Pancreas (tissue), 10 donors: ENCODE measurements at regions not wholly inside any gene's neighbourhood (a gene's known extent, or its start where the extent isn't known, plus 50 kb on each side); places are given as distances from the start of the nearest gene placed in this dataset.
"Not testable (repeated sequence)": the region's sequence is repeated elsewhere in the genome, so short reads cannot be mapped to it uniquely, and the experiment has no call there.

Experiments used
- ATAC-seq, 4 donors: fragments of 200-7000 bp; cut with Tn5 transposase; one replicate each; pipeline versions ENCODE4 v1.8.0 to v1.9.1; 2020; ENCODE audit warnings: mild to moderate bottlenecking in 4 of 4, moderate library complexity in 4 of 4
- DNase-seq, 6 donors: peaks; one replicate each; pipeline ENCODE4 v3.0.0-alpha.2; 2020
- FAIRE-seq: peaks from 2 replicates; lab custom pipeline; 2012; peaks lifted over from hg19 to GRCh38; lab: Jason Lieb, UNC
- H3K27ac ChIP-seq, 4 donors: fragments of 200-600 bp; sonication (generic); 1 replicate in 3 of 4; 2 replicates in 1 of 4; pipeline versions ENCODE4 v1.5.0 to v1.8.0; 2020
- H3K27me3 ChIP-seq, 4 donors: fragments of 200-600 bp; one replicate each; pipeline ENCODE4 v1.8.0; 2021
- H3K36me3 ChIP-seq, 3 donors: fragments of 200-600 bp; sonication (generic) in 1 of 3; one replicate each; pipeline versions ENCODE4 v1.5.0 to v1.8.0; 2020 to 2021
- H3K4me1 ChIP-seq, 3 donors: fragments of 200-600 bp; one replicate each; pipeline ENCODE4 v1.8.0; 2021
- H3K4me3 ChIP-seq, 4 donors: fragments of 200-600 bp; sonication (generic) in 2 of 4; one replicate each; pipeline versions ENCODE4 v1.5.0 to v1.8.0; 2020 to 2021
- H3K9me3 ChIP-seq, 4 donors: fragments of 200-600 bp; one replicate each; pipeline ENCODE4 v1.8.0; 2021
- WGBS, 2 donors: extraction: QIAGEN DNeasy Blood & Tissue Kit; methylation state at CpG; one replicate each; pipeline ENCODE4 v1.1.7; 2013; 5-methylcytosine and 5-hydroxymethylcytosine counted together
- intact Hi-C, 3 donors: fragments of 100-400 bp; cut with DNase I; formaldehyde crosslinking; loops; one replicate each; pipeline versions ENCODE4 v1.11.1 to v1.14.2; 2022
- TF ChIP-seq, protein P1 (sequence below), 4 donors: fragments of 200-600 bp; sonication (generic) in 3 of 4; IDR thresholded peaks; one replicate each; pipeline versions ENCODE4 v1.5.0 to v1.8.0; 2021; ENCODE audit warnings: antibody characterized with exemption in 4 of 4
- donor health status: healthy with polysubstance abuse.
- donor health status: DM: no; HTN: no; CAD: no; lungs with moderate emphysema.
- donor health status: DM: no; HTN: no; CAD: no.
- donor health status: control.
- donor health status: control.
- donor health status: Bipolar disorder and iron deficiency.
- donor health status: DM: yes; HTN: yes; CAD: no.
- donor health status: DM: no; HTN: no; CAD: no.
- donor health status: DM: no; HTN: no; CAD: no.
- donor health status: DM: yes; HTN: yes; CAD: no.

DNA sequence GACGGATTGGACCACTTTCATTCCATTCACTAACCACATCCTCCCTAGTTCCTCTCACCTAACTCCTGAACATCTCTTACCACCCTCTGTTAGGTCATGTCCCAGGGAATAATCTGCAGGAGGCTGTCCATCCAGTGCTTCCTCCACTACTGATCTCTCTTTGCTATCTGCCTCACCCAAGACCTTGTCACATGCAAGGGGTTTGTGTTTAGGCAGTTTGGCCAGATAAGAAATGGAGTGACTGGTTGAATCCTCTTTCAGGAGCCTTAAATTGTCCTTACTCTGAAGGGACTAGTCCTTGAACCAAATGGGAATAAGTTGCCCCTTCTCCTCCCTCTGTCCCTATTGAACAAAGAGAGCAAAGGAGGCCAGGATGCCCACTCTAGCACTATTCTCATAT, 249.2 kb upstream of the BTG1 start:
- Histone ChIP-seq H3K4me3 (no peak overlapping the region), H3K4me1 (no peaks in the 10 kb centered on the region), H3K27ac (no peak overlapping the region), H3K27me3 (no peaks in the 10 kb centered on the region), H3K36me3 (no peaks in the 10 kb centered on the region), H3K9me3 (no peaks in the 10 kb centered on the region)
- intact Hi-C loops = no loop called here
- 96 to 100% methylated on average over 1 of the region's 1 CpG for WGBS, 2 donors
- FAIRE-seq (no peak), DNase-seq (no peak), ATAC-seq (no peak)
- TF ChIP-seq, protein P1, sequence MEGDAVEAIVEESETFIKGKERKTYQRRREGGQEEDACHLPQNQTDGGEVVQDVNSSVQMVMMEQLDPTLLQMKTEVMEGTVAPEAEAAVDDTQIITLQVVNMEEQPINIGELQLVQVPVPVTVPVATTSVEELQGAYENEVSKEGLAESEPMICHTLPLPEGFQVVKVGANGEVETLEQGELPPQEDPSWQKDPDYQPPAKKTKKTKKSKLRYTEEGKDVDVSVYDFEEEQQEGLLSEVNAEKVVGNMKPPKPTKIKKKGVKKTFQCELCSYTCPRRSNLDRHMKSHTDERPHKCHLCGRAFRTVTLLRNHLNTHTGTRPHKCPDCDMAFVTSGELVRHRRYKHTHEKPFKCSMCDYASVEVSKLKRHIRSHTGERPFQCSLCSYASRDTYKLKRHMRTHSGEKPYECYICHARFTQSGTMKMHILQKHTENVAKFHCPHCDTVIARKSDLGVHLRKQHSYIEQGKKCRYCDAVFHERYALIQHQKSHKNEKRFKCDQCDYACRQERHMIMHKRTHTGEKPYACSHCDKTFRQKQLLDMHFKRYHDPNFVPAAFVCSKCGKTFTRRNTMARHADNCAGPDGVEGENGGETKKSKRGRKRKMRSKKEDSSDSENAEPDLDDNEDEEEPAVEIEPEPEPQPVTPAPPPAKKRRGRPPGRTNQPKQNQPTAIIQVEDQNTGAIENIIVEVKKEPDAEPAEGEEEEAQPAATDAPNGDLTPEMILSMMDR (IDR thresholded peaks at IDR 0.05) = no peak

DNA sequence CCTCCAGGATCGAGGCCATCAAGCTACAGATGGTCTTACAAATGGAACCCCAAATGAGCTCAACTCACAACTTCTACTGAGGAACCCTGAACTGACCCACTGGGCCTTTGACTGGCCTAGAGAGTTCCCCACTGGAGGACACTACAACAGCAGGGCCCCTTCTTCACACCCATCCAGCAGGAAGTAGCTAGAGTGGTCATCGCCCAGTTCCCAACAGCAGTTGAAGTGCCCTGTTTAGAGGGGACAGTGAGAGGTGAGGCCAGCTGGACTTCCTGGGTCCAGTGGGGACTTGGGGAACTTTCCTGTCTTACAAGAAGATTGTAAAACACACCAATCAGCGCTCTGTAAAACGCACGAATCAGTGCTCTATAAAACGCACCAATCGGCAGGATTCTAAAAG, 247.9 kb upstream of the BTG1 start:
- Histone ChIP-seq H3K4me3 (no peak overlapping the region), H3K27me3 (no peaks in the 10 kb centered on the region), H3K9me3 (no peaks in the 10 kb centered on the region), H3K36me3 (no peaks in the 10 kb centered on the region), H3K4me1 (no peaks in the 10 kb centered on the region), H3K27ac (no peak overlapping the region)
- intact Hi-C loops = no loop called here
- TF ChIP-seq, protein P1 (IDR thresholded peaks at IDR 0.05) = no peak
- no peak for ATAC-seq
- no peak for FAIRE-seq
- 92 to 97% methylated on average over 7 of the region's 7 CpGs for WGBS, 2 donors
- DNase-seq = no peak

DNA sequence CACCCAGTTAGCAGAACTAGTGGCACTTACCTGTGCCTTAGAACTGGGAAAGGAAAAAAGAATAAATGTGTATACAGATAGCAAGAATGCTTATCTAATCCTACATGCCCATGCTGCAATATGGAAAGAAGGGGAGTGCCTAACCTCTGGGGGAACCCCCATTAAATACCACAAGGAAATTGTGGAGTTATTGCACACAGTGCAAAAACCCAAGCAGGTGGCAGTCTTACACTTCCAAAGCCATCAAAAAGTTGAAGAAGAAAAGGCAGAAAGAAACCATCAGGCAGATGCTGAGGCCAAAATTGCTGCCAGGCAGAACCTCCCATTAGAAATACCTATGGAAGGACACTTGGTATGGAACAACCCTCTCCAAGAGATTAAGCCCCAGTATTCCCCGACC, 246.1 kb upstream of the BTG1 start:
- DNase-seq, H3K27ac ChIP-seq, H3K4me1 ChIP-seq, H3K27me3 ChIP-seq, H3K36me3 ChIP-seq, FAIRE-seq, H3K4me3 ChIP-seq, H3K9me3 ChIP-seq, intact Hi-C loops, ATAC-seq: not testable (repeated sequence)
- 89 to 96% methylated on average over 1 of the region's 1 CpG for WGBS, 2 donors

DNA sequence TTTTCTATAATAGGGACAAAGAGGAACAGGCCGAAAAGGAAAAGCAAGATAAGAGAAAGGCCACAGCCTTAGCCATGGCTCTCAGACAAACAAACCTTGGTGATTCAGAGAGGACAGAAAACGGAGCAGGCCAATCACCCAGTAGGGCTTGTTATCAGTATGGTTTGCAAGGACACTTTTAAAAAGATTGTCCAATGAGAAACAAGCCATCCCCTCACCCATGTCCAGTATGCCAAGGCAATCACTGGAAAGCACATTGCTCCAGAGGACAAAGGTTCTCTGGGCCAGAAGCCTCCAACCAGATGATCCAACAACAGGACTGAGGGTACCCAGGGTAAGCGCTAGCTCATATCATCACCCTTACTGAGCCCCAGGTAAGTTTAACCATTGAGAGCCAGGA, 243.8 kb upstream of the BTG1 start:
- Histone ChIP-seq H3K27ac (no peak overlapping the region), H3K4me3 (no peak overlapping the region), H3K4me1 (no peaks in the 10 kb centered on the region), H3K36me3 (no peaks in the 10 kb centered on the region), H3K9me3 (no peaks in the 10 kb centered on the region), H3K27me3 (no peaks in the 10 kb centered on the region)
- peak in 3 of 6 donors; percentile 5 to 22 (median 17) for DNase-seq
- TF ChIP-seq, protein P1 (IDR thresholded peaks at IDR 0.05) = no peak
- FAIRE-seq = no peak
- WGBS, 2 donors = 31 to 52% methylated on average over 3 of the region's 3 CpGs
- intact Hi-C loops = no loop called here
- ATAC-seq = no peak

DNA sequence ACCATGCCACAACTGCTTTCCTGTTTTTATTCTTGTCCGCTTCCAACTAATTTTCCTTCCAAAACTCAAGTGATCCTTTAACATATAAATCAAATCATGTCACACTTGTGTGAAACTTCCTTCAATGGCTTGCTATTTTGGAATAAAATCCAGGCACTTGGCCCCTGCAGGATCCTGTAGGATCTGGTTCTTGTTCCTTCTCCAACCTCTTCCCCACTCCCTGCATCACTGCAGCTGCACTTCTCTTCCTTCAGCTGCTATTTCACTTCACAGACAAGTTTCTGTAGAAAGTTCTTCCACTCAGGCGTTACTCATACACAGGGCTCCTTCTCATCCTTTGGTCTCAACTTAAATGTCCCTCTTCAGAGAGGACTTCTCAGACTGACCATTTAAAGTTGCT, 239.7 kb upstream of the BTG1 start:
- WGBS, 2 donors = 86 to 87% methylated on average over 2 of the region's 2 CpGs
- FAIRE-seq = no peak
- Histone ChIP-seq H3K27ac (no peak overlapping the region), H3K36me3 (no peaks in the 10 kb centered on the region), H3K9me3 (no peaks in the 10 kb centered on the region), H3K27me3 (no peaks in the 10 kb centered on the region), H3K4me3 (no peak overlapping the region), H3K4me1 (no peaks in the 10 kb centered on the region)
- DNase-seq = no peak
- intact Hi-C loops = no loop called here
- TF ChIP-seq, protein P1 (IDR thresholded peaks at IDR 0.05) = no peak
- ATAC-seq = no peak

DNA sequence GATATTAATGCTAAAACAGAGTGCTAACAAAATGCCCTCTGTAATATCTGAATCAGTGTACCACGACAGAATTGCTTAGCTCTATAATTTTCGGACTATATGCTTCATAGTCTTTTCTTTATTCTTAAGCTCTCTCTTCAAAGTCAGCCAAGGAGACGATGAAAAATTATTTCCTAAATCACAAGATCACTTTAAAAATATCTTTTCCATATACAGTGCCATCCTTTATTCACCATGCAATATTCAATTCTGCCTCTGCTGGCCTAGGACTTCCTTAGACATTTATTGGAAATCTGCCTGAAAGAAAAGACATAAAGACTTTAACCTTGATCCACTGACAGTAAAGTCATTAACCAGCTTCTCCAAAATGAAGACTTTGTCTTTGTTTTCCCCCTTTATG, 238.9 kb upstream of the BTG1 start:
- no peak for DNase-seq
- Histone ChIP-seq H3K4me1 (no peaks in the 10 kb centered on the region), H3K36me3 (no peaks in the 10 kb centered on the region), H3K4me3 (no peak overlapping the region), H3K9me3 (no peaks in the 10 kb centered on the region), H3K27ac (no peak overlapping the region), H3K27me3 (no peaks in the 10 kb centered on the region)
- intact Hi-C loops = no loop called here
- ATAC-seq = no peak
- FAIRE-seq = no peak
- WGBS, 2 donors = 69 to 92% methylated on average over 3 of the region's 3 CpGs
- TF ChIP-seq, protein P1 (IDR thresholded peaks at IDR 0.05) = no peak
